PC-9 (cell line): ENCODE measurements at regions not wholly inside any gene's neighbourhood (a gene's known extent, or its start where the extent isn't known, plus 50 kb on each side); places are given as distances from the start of the nearest gene placed in this dataset.

Source experiments
- BruUV-seq: library from RNA; stranded (reverse); fragments of 400-500 nt; replicated peaks from 2 replicates; lab custom pipeline; 2021; lab: Mats Ljungman, UMichigan
- CTCF ChIA-PET: fragments of 300-600 bp; sonication (Branson Sonifier 250); formaldehyde crosslinking; loops from one replicate; lab custom pipeline; 2022; ENCODE audit warnings: antibody characterized with exemption; lab: Charles Lee
- POLR2A ChIA-PET: fragments of 300-600 bp; sonication (Branson Sonifier 250); formaldehyde crosslinking; loops from one replicate; lab custom pipeline; 2022; ENCODE audit warnings: antibody characterized with exemption; ENCODE audit not compliant: unreplicated experiment; lab: Charles Lee
- DNase-seq, 2 experiments: peaks; one replicate each; pipeline versions ENCODE4 v3.0.0 to v3.0.0-alpha.2; 2015 to 2022; ENCODE audit warnings: mixed read lengths in 1 of 2
- H2AFZ ChIP-seq: fragments of 200-600 bp; sonication (generic); 2 replicates; pipeline ENCODE4 v1.8.1; 2017; ENCODE audit warnings: antibody characterized with exemption
- H3F3A ChIP-seq: fragments of 200-600 bp; sonication (generic); 2 replicates; pipeline ENCODE4 v1.8.1; 2017; ENCODE audit warnings: antibody characterized with exemption, mild to moderate bottlenecking, low read depth; ENCODE audit not compliant: insufficient read depth
- H3K27ac ChIP-seq: fragments of 200-600 bp; sonication (generic); 2 replicates; pipeline ENCODE4 v1.6.1; 2016; ENCODE audit warnings: mixed run types
- H3K27me3 ChIP-seq: fragments of 200-600 bp; sonication (generic); 2 replicates; pipeline ENCODE4 v1.6.1; 2016; ENCODE audit warnings: low read depth, mixed run types; ENCODE audit not compliant: insufficient read depth
- H3K36me3 ChIP-seq: fragments of 200-600 bp; sonication (generic); 2 replicates; pipeline ENCODE4 v1.6.1; 2016; ENCODE audit warnings: low read depth, mixed run types
- H3K4me1 ChIP-seq: fragments of 200-600 bp; sonication (generic); replicated peaks from 2 replicates; pipeline ENCODE4 v1.6.1; 2016; ENCODE audit warnings: mixed run types; ENCODE audit not compliant: insufficient read depth
- H3K4me2 ChIP-seq: fragments of 200-600 bp; sonication (generic); 2 replicates; pipeline ENCODE4 v1.6.1; 2017; ENCODE audit warnings: mixed run types
- H3K4me3 ChIP-seq: fragments of 200-600 bp; sonication (generic); 2 replicates; pipeline ENCODE4 v1.6.1; 2016; ENCODE audit warnings: mixed run types
- H3K79me2 ChIP-seq: fragments of 200-600 bp; sonication (generic); 2 replicates; pipeline ENCODE4 v1.6.1; 2017; ENCODE audit warnings: low read depth, mixed run types
- H3K9me2 ChIP-seq: fragments of 200-600 bp; sonication (generic); 2 replicates; pipeline ENCODE4 v1.8.1; 2017; ENCODE audit warnings: mild to moderate bottlenecking; ENCODE audit not compliant: insufficient read depth
- H3K9me3 ChIP-seq: fragments of 200-600 bp; sonication (generic); 2 replicates; pipeline ENCODE4 v1.8.1; 2016; ENCODE audit warnings: low read depth; ENCODE audit not compliant: insufficient read depth
- H4K20me1 ChIP-seq: fragments of 200-600 bp; sonication (generic); 2 replicates; pipeline ENCODE4 v1.8.1; 2017; ENCODE audit not compliant: insufficient read depth
- EZH2 ChIP-seq: fragments of 200-600 bp; sonication (generic); IDR thresholded peaks from 2 replicates; pipeline ENCODE4 v1.8.0; 2017; ENCODE audit warnings: antibody characterized with exemption, low read depth
- intact Hi-C: fragments of 100-400 bp; cut with micrococcal nuclease; formaldehyde crosslinking; loops from one replicate; pipeline ENCODE4 v1.10.0; 2022; ENCODE audit not compliant: unreplicated experiment
- TF ChIP-seq, protein P1 (sequence below): fragments of 200-600 bp; sonication (generic); conservative IDR thresholded peaks from 2 replicates; pipeline ENCODE4 v1.6.1; 2017; ENCODE audit warnings: mixed run types, antibody characterized with exemption, mild to moderate bottlenecking, moderate library complexity

- intact Hi-C loops = no loop called here
- Histone ChIP-seq H3F3A (peaks cover 34% of the 10 kb centered on the region), H3K36me3 (peaks cover 22% of the 10 kb centered on the region), H2AFZ (peak overlapping the region; percentile 24; the same call in 1 of the 2 replicates), H3K79me2 (no peaks in the 10 kb centered on the region), H3K9me3 (peaks cover 42% of the 10 kb centered on the region), H3K4me1 (peaks cover 26% of the 10 kb centered on the region), H3K4me2 (peak overlapping the region; percentile 39), H3K9me2 (no peaks in the 10 kb centered on the region), H3K27me3 (no peaks in the 10 kb centered on the region), H3K27ac (peak overlapping the region; percentile 99), H3K4me3 (no peak overlapping the region), H4K20me1 (no peaks in the 10 kb centered on the region)
- ChIA-PET CTCF (no interaction called here), POLR2A (no interaction called here)
- TF ChIP-seq, protein P1, sequence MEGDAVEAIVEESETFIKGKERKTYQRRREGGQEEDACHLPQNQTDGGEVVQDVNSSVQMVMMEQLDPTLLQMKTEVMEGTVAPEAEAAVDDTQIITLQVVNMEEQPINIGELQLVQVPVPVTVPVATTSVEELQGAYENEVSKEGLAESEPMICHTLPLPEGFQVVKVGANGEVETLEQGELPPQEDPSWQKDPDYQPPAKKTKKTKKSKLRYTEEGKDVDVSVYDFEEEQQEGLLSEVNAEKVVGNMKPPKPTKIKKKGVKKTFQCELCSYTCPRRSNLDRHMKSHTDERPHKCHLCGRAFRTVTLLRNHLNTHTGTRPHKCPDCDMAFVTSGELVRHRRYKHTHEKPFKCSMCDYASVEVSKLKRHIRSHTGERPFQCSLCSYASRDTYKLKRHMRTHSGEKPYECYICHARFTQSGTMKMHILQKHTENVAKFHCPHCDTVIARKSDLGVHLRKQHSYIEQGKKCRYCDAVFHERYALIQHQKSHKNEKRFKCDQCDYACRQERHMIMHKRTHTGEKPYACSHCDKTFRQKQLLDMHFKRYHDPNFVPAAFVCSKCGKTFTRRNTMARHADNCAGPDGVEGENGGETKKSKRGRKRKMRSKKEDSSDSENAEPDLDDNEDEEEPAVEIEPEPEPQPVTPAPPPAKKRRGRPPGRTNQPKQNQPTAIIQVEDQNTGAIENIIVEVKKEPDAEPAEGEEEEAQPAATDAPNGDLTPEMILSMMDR = no peak
- no peak for TF ChIP-seq EZH2
- no TSS peak for BruUV-seq
- peak in 1 of 2 experiments; percentile 71 for DNase-seq
These were observed 83.8 kb upstream of the TLK1 start for GRCh38 chr2:171244466-171244969.

- H3K9me2 ChIP-seq = no peaks in the 10 kb centered on the region
- H3K9me3 ChIP-seq = peaks cover 25% of the 10 kb centered on the region
- peaks cover 34% of the 10 kb centered on the region for H3F3A ChIP-seq
- ChIA-PET CTCF (no interaction called here), POLR2A (no interaction called here)
- H3K4me3 ChIP-seq = no peak overlapping the region
- no peak for DNase-seq
- peaks cover 12% of the 10 kb centered on the region for H3K36me3 ChIP-seq
- no peak overlapping the region for H3K4me2 ChIP-seq
- H3K4me1 ChIP-seq = peaks cover 26% of the 10 kb centered on the region
- TF ChIP-seq EZH2 = no peak
- TF ChIP-seq, protein P1 = no peak
- intact Hi-C loops = no loop called here
- H2AFZ ChIP-seq = no peak overlapping the region
- H3K27me3 ChIP-seq = no peaks in the 10 kb centered on the region
- no peaks in the 10 kb centered on the region for H4K20me1 ChIP-seq
- H3K79me2 ChIP-seq = no peaks in the 10 kb centered on the region
- H3K27ac ChIP-seq = no peak overlapping the region
- no TSS peak for BruUV-seq
These were observed 81.1 kb upstream of the TLK1 start for GRCh38 chr2:171241771-171242170.

DNA sequence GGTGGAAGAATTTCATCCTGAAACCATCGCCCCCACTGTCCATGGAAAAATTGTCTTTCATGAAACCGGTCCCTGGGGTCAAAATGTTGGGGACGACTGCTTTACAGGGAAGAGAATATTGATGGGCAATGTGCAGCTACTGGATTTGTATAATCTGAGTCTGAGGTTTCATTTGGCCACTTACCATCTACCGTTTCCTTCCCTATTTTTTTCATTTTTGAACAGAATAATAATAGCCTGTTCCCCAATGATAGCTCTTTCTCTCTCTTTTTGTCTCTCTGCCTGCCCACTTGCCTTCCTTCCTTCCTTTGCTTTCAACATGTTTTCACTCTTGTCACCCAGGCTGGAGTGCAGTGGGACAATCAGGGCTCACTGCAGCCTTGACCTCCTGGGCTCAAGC lies 78.3 kb upstream of the TLK1 start:
- peaks cover 7% of the 10 kb centered on the region; the same call in 1 of the 2 replicates for H3K9me3 ChIP-seq
- peaks cover 8% of the 10 kb centered on the region for H3F3A ChIP-seq
- H3K4me2 ChIP-seq = no peak overlapping the region
- H3K27me3 ChIP-seq = no peaks in the 10 kb centered on the region
- H4K20me1 ChIP-seq = no peaks in the 10 kb centered on the region
- CTCF ChIA-PET = no interaction called here
- BruUV-seq = no TSS peak
- no peaks in the 10 kb centered on the region for H3K9me2 ChIP-seq
- no peaks in the 10 kb centered on the region for H3K79me2 ChIP-seq
- H3K4me3 ChIP-seq = no peak overlapping the region
- DNase-seq = peak in 1 of 2 experiments; percentile 24
- H3K4me1 ChIP-seq = peaks cover 17% of the 10 kb centered on the region
- 0 out of 2 replicates have a peak, but pooled peaks cover 5% of the 10 kb centered on the region for H3K36me3 ChIP-seq
- H3K27ac ChIP-seq = no peak overlapping the region
- intact Hi-C loops = no loop called here
- no peak for TF ChIP-seq EZH2
- TF ChIP-seq, protein P1 = no peak
- H2AFZ ChIP-seq = no peak overlapping the region
- POLR2A ChIA-PET = no interaction called here
